Natural killer cell (primary cell): ENCODE measurements at regions not wholly inside any gene's neighbourhood (a gene's known extent, or its start where the extent isn't known, plus 50 kb on each side); places are given as distances from the start of the nearest gene placed in this dataset.
"Not testable (repeated sequence)": the region's sequence is repeated elsewhere in the genome, so short reads cannot be mapped to it uniquely, and the experiment has no call there.

Experiments
- ATAC-seq, 3 donors: fragments of 150-1000 bp in 2 of 3; fragments of 200-7000 bp in 1 of 3; cut with Tn5 transposase; 1 replicate in 1 of 3; 2 replicates in 2 of 3; pipeline ENCODE4 v1.10.0; 2021; ENCODE audit warnings: mild to moderate bottlenecking in 2 of 3, moderate library complexity in 2 of 3
- DNase-seq, 2 donors: peaks; one replicate each; pipeline versions ENCODE4 v3.0.0 to v3.0.0-alpha.2; 2013 to 2021; ENCODE audit warnings: mixed read lengths in 1 of 2
- H3K27ac ChIP-seq: one replicate; pipeline ENCODE4 v1.5.1; 2013; ENCODE audit warnings: mild to moderate bottlenecking, low read length
- H3K27me3 ChIP-seq: one replicate; pipeline ENCODE4 v1.6.1; 2013; ENCODE audit warnings: low read length; ENCODE audit not compliant: control insufficient read depth, insufficient read depth
- H3K36me3 ChIP-seq: one replicate; pipeline ENCODE4 v1.6.1; 2013; ENCODE audit warnings: low read length; ENCODE audit not compliant: control insufficient read depth, insufficient read depth
- H3K4me1 ChIP-seq: one replicate; pipeline ENCODE4 v1.6.1; 2013; ENCODE audit warnings: low read length; ENCODE audit not compliant: control insufficient read depth, insufficient read depth
- H3K4me3 ChIP-seq: one replicate; pipeline ENCODE4 v1.5.1; 2013; ENCODE audit warnings: low read length
- H3K9me3 ChIP-seq: one replicate; pipeline ENCODE4 v1.6.1; 2013; ENCODE audit warnings: low read length; ENCODE audit not compliant: control insufficient read depth, insufficient read depth
- H3K27ac Mint-ChIP-seq, 2 donors: one replicate each; pipeline ENCODE4 v1.8.0; 2022; ENCODE audit warnings: mild to moderate bottlenecking in 2 of 2, mixed read lengths in 2 of 2, moderate library complexity in 1 of 2
- H3K27me3 Mint-ChIP-seq, 2 donors: one replicate each; pipeline ENCODE4 v1.8.0; 2022; ENCODE audit warnings: low read depth in 2 of 2, mixed read lengths in 2 of 2
- H3K36me3 Mint-ChIP-seq: one replicate; pipeline ENCODE4 v1.8.0; 2022; ENCODE audit warnings: mixed read lengths
- H3K4me1 Mint-ChIP-seq, 2 donors: one replicate each; pipeline ENCODE4 v1.8.0; 2022; ENCODE audit warnings: mixed read lengths in 2 of 2
- H3K4me3 Mint-ChIP-seq: one replicate; pipeline ENCODE4 v1.8.0; 2022; ENCODE audit warnings: mild to moderate bottlenecking, moderate library complexity, mixed read lengths
- H3K9me3 Mint-ChIP-seq, 2 donors: one replicate each; pipeline ENCODE4 v1.8.0; 2022; ENCODE audit warnings: mixed read lengths in 2 of 2
- WGBS: methylation state at CpG from one replicate; pipeline ENCODE4 v1.1.7; 2013; ENCODE audit warnings: missing lambda C conversion rate; ENCODE audit not compliant: insufficient coverage; 5-methylcytosine and 5-hydroxymethylcytosine counted together
- intact Hi-C: fragments of 100-400 bp; cut with micrococcal nuclease; formaldehyde crosslinking; loops from one replicate; pipeline ENCODE4 v1.14.2; 2022
- TF ChIP-seq, protein P1 (sequence below): fragments of 200-600 bp; IDR thresholded peaks from one replicate; pipeline ENCODE4 v1.8.0; 2022; ENCODE audit warnings: antibody characterized with exemption

GRCh38 chr2:121152861-121153260 is 132.1 kb downstream of the TFCP2L1 start:
- TF ChIP-seq, protein P1, sequence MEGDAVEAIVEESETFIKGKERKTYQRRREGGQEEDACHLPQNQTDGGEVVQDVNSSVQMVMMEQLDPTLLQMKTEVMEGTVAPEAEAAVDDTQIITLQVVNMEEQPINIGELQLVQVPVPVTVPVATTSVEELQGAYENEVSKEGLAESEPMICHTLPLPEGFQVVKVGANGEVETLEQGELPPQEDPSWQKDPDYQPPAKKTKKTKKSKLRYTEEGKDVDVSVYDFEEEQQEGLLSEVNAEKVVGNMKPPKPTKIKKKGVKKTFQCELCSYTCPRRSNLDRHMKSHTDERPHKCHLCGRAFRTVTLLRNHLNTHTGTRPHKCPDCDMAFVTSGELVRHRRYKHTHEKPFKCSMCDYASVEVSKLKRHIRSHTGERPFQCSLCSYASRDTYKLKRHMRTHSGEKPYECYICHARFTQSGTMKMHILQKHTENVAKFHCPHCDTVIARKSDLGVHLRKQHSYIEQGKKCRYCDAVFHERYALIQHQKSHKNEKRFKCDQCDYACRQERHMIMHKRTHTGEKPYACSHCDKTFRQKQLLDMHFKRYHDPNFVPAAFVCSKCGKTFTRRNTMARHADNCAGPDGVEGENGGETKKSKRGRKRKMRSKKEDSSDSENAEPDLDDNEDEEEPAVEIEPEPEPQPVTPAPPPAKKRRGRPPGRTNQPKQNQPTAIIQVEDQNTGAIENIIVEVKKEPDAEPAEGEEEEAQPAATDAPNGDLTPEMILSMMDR, result no peak

DNA sequence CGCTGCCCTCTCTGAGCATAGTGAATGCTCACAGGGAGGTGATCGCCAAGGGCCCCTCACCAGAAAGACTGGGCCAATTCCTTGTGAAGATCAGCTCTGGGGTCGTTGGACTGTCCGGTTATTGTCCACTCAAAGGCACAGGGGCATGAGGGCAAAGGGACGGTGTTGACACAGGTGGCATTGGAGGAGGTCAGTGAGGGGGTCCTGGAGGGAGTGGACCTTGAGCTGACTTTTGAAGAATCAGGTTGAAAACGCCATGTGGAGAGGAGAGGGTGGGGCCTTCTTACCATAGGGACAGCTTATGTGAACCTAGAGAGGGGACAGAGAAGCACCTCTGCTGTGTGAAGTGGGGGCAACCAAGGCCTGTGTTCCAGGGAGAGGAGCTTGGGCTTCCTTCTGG is 131.5 kb downstream of the TFCP2L1 start:
- H3K4me1 Mint-ChIP-seq, result no peaks in the 10 kb centered on the region
- WGBS, result 71% methylated on average over 6 of the region's 6 CpGs
- no peak overlapping the region for H3K27ac Mint-ChIP-seq

More at GRCh38 chr2:121152861-121153260, 132.1 kb downstream of the TFCP2L1 start:
- Histone ChIP-seq H3K27me3 (no peaks in the 10 kb centered on the region), H3K9me3 (peaks cover 5% of the 10 kb centered on the region), H3K27ac (no peak overlapping the region), H3K4me1 (no peaks in the 10 kb centered on the region), H3K36me3 (no peaks in the 10 kb centered on the region), H3K4me3 (no peak overlapping the region)
- peaks cover 6% of the 10 kb centered on the region for H3K36me3 Mint-ChIP-seq
- intact Hi-C loops, result no loop called here
- H3K9me3 Mint-ChIP-seq, result peaks cover 0 to 4% of the 10 kb centered on the region in 2 donors
- WGBS, result 85% methylated on average over 7 of the region's 7 CpGs
- no peaks in the 10 kb centered on the region for H3K4me1 Mint-ChIP-seq
- DNase-seq (no peak), ATAC-seq (no peak)
- no peak overlapping the region for H3K4me3 Mint-ChIP-seq
- H3K27ac Mint-ChIP-seq, result no peak overlapping the region
- no peaks in the 10 kb centered on the region for H3K27me3 Mint-ChIP-seq

DNA sequence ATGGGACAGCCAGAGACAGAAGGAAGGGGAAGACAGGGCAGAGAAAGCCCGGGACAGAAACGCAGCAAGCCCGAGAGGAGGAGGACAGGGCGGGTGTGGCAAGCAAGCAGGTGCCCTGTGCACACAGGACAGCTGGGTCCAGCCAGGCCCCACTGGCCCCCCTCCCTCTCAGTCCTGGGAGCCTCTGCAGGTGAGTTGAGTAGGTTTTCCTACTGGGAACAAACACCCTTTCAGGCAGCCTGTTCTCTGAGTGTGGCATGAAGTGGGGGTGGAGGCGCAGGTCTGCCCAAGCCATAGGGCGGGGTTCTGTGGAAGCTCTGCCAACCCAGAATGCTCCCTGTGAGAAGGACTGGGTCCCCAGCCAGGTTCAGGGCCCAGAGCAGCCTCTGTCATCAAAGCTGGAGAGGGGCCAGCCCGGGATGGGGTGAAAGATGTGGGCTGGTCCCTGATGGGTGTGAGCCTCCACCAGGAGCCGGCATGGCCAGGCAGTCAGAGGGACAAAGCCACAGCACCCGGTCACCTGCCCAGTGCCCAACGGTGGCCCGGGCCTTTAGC is 129.4 kb downstream of the TFCP2L1 start:
- intact Hi-C loops, result no loop called here
- no peaks in the 10 kb centered on the region for H3K4me1 Mint-ChIP-seq
- Histone ChIP-seq H3K4me1 (no peaks in the 10 kb centered on the region), H3K4me3 (no peak overlapping the region), H3K36me3 (no peaks in the 10 kb centered on the region), H3K27me3 (no peaks in the 10 kb centered on the region), H3K9me3 (peaks cover 11% of the 10 kb centered on the region), H3K27ac (no peak overlapping the region)
- no peak for DNase-seq
- peaks cover 11% of the 10 kb centered on the region for H3K36me3 Mint-ChIP-seq
- no peak overlapping the region for H3K4me3 Mint-ChIP-seq
- peaks cover 4 to 8% of the 10 kb centered on the region in 2 donors for H3K9me3 Mint-ChIP-seq
- H3K27me3 Mint-ChIP-seq, result no peaks in the 10 kb centered on the region
- TF ChIP-seq, protein P1, result no peak
- no peak overlapping the region for H3K27ac Mint-ChIP-seq
- no peak for ATAC-seq
- WGBS, result 89% methylated on average over 11 of the region's 11 CpGs

More for the DNA sequence above, 131.5 kb downstream of the TFCP2L1 start:
- Histone ChIP-seq H3K27ac (no peak overlapping the region), H3K36me3 (no peaks in the 10 kb centered on the region), H3K9me3 (peaks cover 5% of the 10 kb centered on the region), H3K4me3 (no peak overlapping the region), H3K27me3 (no peaks in the 10 kb centered on the region), H3K4me1 (no peaks in the 10 kb centered on the region)
- Mint-ChIP-seq H3K27me3 (no peaks in the 10 kb centered on the region), H3K9me3 (peaks cover 4 to 8% of the 10 kb centered on the region in 2 donors), H3K36me3 (peaks cover 11% of the 10 kb centered on the region), H3K4me3 (no peak overlapping the region)
- no peak for ATAC-seq
- intact Hi-C loops, result no loop called here
- TF ChIP-seq, protein P1, result no peak
- no peak for DNase-seq

DNA sequence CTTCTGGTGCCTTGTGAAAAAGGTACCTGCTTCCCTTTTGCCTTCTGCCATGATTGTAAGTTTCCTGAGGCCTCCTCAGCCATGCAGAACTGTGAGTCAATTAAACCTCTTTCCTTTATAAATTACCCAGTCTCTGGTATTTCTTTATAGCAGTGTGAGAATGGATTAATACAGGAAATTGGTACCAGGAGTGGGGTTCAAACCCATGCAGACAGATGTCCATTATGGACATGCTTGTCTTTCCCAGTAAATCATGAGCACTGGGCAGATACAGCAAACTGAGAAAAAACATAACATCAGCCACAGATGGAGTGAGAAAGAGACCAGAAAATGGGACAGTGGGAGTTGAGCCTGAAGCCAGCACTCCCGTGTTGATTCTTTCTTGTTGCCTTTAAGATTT is 127.5 kb downstream of the TFCP2L1 start:
- intact Hi-C loops, H3K4me3 Mint-ChIP-seq, H3K4me1 ChIP-seq, H3K27ac Mint-ChIP-seq, H3K9me3 Mint-ChIP-seq, H3K27me3 ChIP-seq, ATAC-seq, DNase-seq, H3K4me3 ChIP-seq, H3K27ac ChIP-seq, H3K27me3 Mint-ChIP-seq, H3K36me3 ChIP-seq, H3K4me1 Mint-ChIP-seq: not testable (repeated sequence)
- H3K9me3 ChIP-seq, result peaks cover 11% of the 10 kb centered on the region
- peaks cover 11% of the 10 kb centered on the region for H3K36me3 Mint-ChIP-seq
- 100% methylated on average over 1 of the region's 1 CpG for WGBS
